B cell (primary cell): ENCODE measurements at regions not wholly inside any gene's neighbourhood (a gene's known extent, or its start where the extent isn't known, plus 50 kb on each side); places are given as distances from the start of the nearest gene placed in this dataset.
A peak's percentile ranks its signal among the peaks of the same experiment; 100 is the strongest.

Source experiments
- ATAC-seq: fragments of 200-7000 bp; cut with Tn5 transposase; one replicate; pipeline ENCODE4 v1.10.0; 2021; ENCODE audit warnings: low read depth, mild to moderate bottlenecking, moderate number of reproducible peaks, moderate library complexity
- CTCF ChIA-PET: fragments of 350-600 bp; sonication (Branson Sonifier 250); formaldehyde crosslinking; loops from one replicate; lab custom pipeline; 2021; ENCODE audit warnings: antibody characterized with exemption, inconsistent platforms; lab: Charles Lee
- POLR2A ChIA-PET: fragments of 350-600 bp; sonication (Branson Sonifier 250); formaldehyde crosslinking; loops from one replicate; lab custom pipeline; 2021; ENCODE audit warnings: antibody characterized with exemption; lab: Charles Lee
- DNase-seq: peaks from one replicate; pipeline ENCODE4 v3.0.0; 2013
- H2AFZ ChIP-seq: 2 replicates; pipeline ENCODE4 v1.6.1; 2012; ENCODE audit warnings: mild to moderate bottlenecking, low read depth, low read length; ENCODE audit not compliant: insufficient read depth, poor library complexity, severe bottlenecking
- H3K27ac ChIP-seq, 2 donors: 1 replicate in 1 of 2; 2 replicates in 1 of 2; pipeline ENCODE4 v1.5.1; 2012 to 2013; ENCODE audit warnings: low read length in 2 of 2, mild to moderate bottlenecking in 2 of 2, moderate library complexity in 1 of 2
- H3K27me3 ChIP-seq, 4 experiments: fragments of 200-600 bp in 1 of 4; sonication (generic) in 1 of 4; replicated peaks in 1 of 4; 1 replicate in 2 of 4; 2 replicates in 2 of 4; pipeline versions ENCODE4 v1.6.1 to v1.7.0; 2013 to 2016; ENCODE audit warnings: low read length in 3 of 4, mild to moderate bottlenecking in 2 of 4, mixed read lengths in 1 of 4, moderate library complexity in 1 of 4; ENCODE audit not compliant: insufficient read depth in 4 of 4, control insufficient read depth in 3 of 4; ENCODE audit errors: control extremely low read depth in 1 of 4
- H3K36me3 ChIP-seq, 2 experiments: replicated peaks in 1 of 2; 1 replicate in 1 of 2; 2 replicates in 1 of 2; pipeline versions ENCODE4 v1.6.1 to v1.7.1; 2013; ENCODE audit warnings: low read length in 1 of 2; ENCODE audit not compliant: insufficient read depth in 2 of 2, control insufficient read depth in 1 of 2; ENCODE audit errors: control extremely low read depth in 1 of 2, extremely low read depth in 1 of 2
- H3K4me1 ChIP-seq, 2 donors: fragments of 200-600 bp in 1 of 2; sonication (generic) in 1 of 2; 1 replicate in 1 of 2; 2 replicates in 1 of 2; pipeline versions ENCODE4 v1.5.1 to v1.6.1; 2013 to 2017; ENCODE audit warnings: low read length in 2 of 2; ENCODE audit not compliant: control insufficient read depth in 2 of 2, insufficient read depth in 2 of 2
- H3K4me2 ChIP-seq: replicated peaks from 2 replicates; pipeline ENCODE3; 2012; ENCODE audit warnings: mild to moderate bottlenecking, low read depth, low read length; ENCODE audit not compliant: poor library complexity, severe bottlenecking
- H3K4me3 ChIP-seq, 5 experiments: fragments of 200-600 bp in 1 of 5; sonication (generic) in 1 of 5; 1 replicate in 3 of 5; 2 replicates in 2 of 5; pipeline versions ENCODE4 v1.5.1 to v1.7.0; 2011 to 2016; ENCODE audit warnings: low read length in 4 of 5, mild to moderate bottlenecking in 4 of 5, low read depth in 2 of 5, control low read depth in 1 of 5, moderate library complexity in 1 of 5; ENCODE audit not compliant: insufficient read depth in 1 of 5; ENCODE audit errors: control extremely low read depth in 1 of 5, extremely low read depth in 1 of 5
- H3K79me2 ChIP-seq: fragments of 200-600 bp; sonication (generic); one replicate; pipeline ENCODE4 v1.6.0; 2016; ENCODE audit warnings: low read length; ENCODE audit not compliant: control insufficient read depth, insufficient read depth
- H3K9ac ChIP-seq: fragments of 200-600 bp; sonication (generic); 2 replicates; pipeline ENCODE4 v1.6.1; 2017; ENCODE audit warnings: mild to moderate bottlenecking, low read length, moderate library complexity
- H3K9me3 ChIP-seq, 3 donors: one replicate each; pipeline versions ENCODE4 v1.6.1 to v1.7.1; 2013; ENCODE audit warnings: low read length in 2 of 3; ENCODE audit not compliant: control insufficient read depth in 2 of 3, insufficient read depth in 1 of 3; ENCODE audit errors: control extremely low read depth in 1 of 3
- H4K20me1 ChIP-seq: 2 replicates; pipeline ENCODE4 v1.6.0; 2012; ENCODE audit warnings: mild to moderate bottlenecking, low read length; ENCODE audit not compliant: insufficient read depth, control insufficient read depth, poor library complexity, severe bottlenecking
- H3K27ac Mint-ChIP-seq: one replicate; pipeline ENCODE4 v1.8.0; 2021; ENCODE audit warnings: mixed read lengths
- H3K27me3 Mint-ChIP-seq: one replicate; pipeline ENCODE4 v1.8.0; 2021; ENCODE audit warnings: mixed read lengths
- H3K4me1 Mint-ChIP-seq: one replicate; pipeline ENCODE4 v1.8.0; 2021; ENCODE audit warnings: mixed read lengths
- H3K4me3 Mint-ChIP-seq: one replicate; pipeline ENCODE4 v1.8.0; 2021; ENCODE audit warnings: mixed read lengths
- H3K9me3 Mint-ChIP-seq: one replicate; pipeline ENCODE4 v1.8.0; 2022; ENCODE audit warnings: mixed read lengths; ENCODE audit not compliant: insufficient read depth
- EZH2 ChIP-seq: IDR thresholded peaks from 2 replicates; pipeline ENCODE4 v1.6.1; 2012; ENCODE audit warnings: borderline replicate concordance, low read depth, mild to moderate bottlenecking, moderate library complexity, low read length; ENCODE audit not compliant: insufficient read depth, poor library complexity, severe bottlenecking
- WGBS: methylation state at CpG from one replicate; pipeline ENCODE4 v1.1.5; 2013; ENCODE audit warnings: missing lambda C conversion rate; ENCODE audit not compliant: insufficient coverage; 5-methylcytosine and 5-hydroxymethylcytosine counted together
- intact Hi-C: fragments of 100-400 bp; cut with micrococcal nuclease; formaldehyde crosslinking; loops from one replicate; pipeline ENCODE4 v1.10.0; 2022
- TF ChIP-seq, protein P1 (sequence below): fragments of 200-600 bp; IDR thresholded peaks from one replicate; pipeline ENCODE4 v1.8.0; 2022; ENCODE audit warnings: antibody characterized with exemption, mild to moderate bottlenecking

- Histone ChIP-seq H3K4me2 (peak overlapping the region; percentile 89), H3K4me3 (peak overlapping the region; percentile 89 to 94 (median 92)), H3K27me3 (no peaks in the 10 kb centered on the region), H3K4me1 (peaks cover 4 to 10% of the 10 kb centered on the region in 2 donors), H3K36me3 (no peaks in the 10 kb centered on the region), H3K79me2 (no peaks in the 10 kb centered on the region), H2AFZ (peak overlapping the region; percentile 86), H3K9me3 (peaks cover 0 to 12% (median 4%) of the 10 kb centered on the region in 3 donors), H3K27ac (peak overlapping the region; percentile 96 to 98), H4K20me1 (no peaks in the 10 kb centered on the region), H3K9ac (peak overlapping the region; percentile 96)
- Mint-ChIP-seq H3K4me3 (peak overlapping the region; percentile 90), H3K4me1 (peaks cover 14% of the 10 kb centered on the region), H3K9me3 (no peaks in the 10 kb centered on the region), H3K27me3 (peaks cover 2% of the 10 kb centered on the region), H3K27ac (peak overlapping the region; percentile 96)
- CTCF ChIA-PET: interaction anchor here (0.7 to 1.3 kb wide), 5 partner anchors 8 to 69 kb away, joined by 3 to 4 read pairs (median 3); no protein-coding TSS in a partner anchor
- peak; percentile 98 for DNase-seq
- 3% methylated on average over 64 of the region's 70 CpGs for WGBS
- intact Hi-C loops: loop anchor here (1.0 to 10.0 kb wide), 11 partner anchors 12 to 941 kb away; partner anchors contain the start of genes B3GNT2, CCT4, EHBP1 and FAM161A
- POLR2A ChIA-PET: interaction anchor here (0.6 to 1.8 kb wide), 8 partner anchors 9 to 1412 kb away, joined by 3 to 7 read pairs (median 4); partner anchors contain the start of genes FAM161A and XPO1
- peak; percentile 98 for ATAC-seq
- TF ChIP-seq, protein P1, sequence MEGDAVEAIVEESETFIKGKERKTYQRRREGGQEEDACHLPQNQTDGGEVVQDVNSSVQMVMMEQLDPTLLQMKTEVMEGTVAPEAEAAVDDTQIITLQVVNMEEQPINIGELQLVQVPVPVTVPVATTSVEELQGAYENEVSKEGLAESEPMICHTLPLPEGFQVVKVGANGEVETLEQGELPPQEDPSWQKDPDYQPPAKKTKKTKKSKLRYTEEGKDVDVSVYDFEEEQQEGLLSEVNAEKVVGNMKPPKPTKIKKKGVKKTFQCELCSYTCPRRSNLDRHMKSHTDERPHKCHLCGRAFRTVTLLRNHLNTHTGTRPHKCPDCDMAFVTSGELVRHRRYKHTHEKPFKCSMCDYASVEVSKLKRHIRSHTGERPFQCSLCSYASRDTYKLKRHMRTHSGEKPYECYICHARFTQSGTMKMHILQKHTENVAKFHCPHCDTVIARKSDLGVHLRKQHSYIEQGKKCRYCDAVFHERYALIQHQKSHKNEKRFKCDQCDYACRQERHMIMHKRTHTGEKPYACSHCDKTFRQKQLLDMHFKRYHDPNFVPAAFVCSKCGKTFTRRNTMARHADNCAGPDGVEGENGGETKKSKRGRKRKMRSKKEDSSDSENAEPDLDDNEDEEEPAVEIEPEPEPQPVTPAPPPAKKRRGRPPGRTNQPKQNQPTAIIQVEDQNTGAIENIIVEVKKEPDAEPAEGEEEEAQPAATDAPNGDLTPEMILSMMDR: no peak
- TF ChIP-seq EZH2: no peak
Measured at GRCh38 chr2:61764035-61764800, 89.6 kb downstream of the FAM161A start.
